Fibroblast of skin of right biceps (primary cell): ENCODE measurements at regions not wholly inside any gene's neighbourhood (a gene's known extent, or its start where the extent isn't known, plus 50 kb on each side); places are given as distances from the start of the nearest gene placed in this dataset.

Experiments used
- DNase-seq: peaks from one replicate; pipeline ENCODE4 v3.0.0-alpha.2; 2013

DNA sequence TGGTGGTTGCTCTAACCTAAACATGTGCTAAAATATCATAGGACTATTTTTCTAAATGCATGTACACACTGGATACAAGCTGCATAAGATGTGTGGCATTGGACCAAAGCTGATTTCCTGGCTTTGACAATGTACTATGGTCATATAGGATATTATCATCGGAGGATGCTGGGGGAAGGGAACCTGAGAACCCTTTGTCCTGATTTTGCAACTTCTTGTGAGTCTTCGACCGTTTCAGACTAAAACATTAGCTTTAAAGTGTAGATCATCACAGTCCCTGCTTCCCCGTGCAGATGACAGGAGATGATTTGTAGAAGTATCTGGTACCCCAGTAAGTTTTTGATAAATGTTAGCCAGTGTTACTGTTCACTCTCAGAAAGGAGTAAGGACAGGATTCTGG lies 554.7 kb downstream of the MIAT start:
- peak; percentile 73 for DNase-seq

DNA sequence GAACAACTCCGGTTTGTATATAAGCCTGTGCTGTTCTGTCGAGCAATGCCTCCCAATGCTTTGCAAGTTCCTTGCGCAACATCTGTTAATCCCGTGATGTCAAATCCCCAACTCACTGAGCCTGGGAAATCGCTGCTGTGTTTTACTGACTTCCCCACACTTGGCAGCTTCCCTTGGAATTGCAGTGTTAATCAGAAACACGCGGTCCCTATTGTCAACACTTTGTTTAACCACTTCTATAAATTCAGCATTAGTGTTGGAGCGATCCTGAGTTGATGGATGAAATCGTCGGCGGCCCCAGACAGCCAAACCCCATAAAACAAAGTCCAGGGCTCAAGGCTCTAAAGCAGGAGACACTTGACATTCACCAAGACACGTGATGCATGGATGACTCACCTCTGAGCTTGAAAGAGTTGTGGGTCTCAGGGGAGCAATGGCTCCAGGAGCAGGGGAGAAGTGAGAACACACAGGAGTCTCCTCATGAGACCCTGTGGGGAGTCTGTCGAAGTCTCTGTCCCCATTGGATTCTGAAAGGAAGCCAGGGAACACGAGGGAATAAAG lies 555.3 kb downstream of the MIAT start:
- DNase-seq = peak; percentile 100

- DNase-seq = peak; percentile 83
These were observed 555.9 kb downstream of the MIAT start for GRCh38 chr22:27213294-27213693.

DNA sequence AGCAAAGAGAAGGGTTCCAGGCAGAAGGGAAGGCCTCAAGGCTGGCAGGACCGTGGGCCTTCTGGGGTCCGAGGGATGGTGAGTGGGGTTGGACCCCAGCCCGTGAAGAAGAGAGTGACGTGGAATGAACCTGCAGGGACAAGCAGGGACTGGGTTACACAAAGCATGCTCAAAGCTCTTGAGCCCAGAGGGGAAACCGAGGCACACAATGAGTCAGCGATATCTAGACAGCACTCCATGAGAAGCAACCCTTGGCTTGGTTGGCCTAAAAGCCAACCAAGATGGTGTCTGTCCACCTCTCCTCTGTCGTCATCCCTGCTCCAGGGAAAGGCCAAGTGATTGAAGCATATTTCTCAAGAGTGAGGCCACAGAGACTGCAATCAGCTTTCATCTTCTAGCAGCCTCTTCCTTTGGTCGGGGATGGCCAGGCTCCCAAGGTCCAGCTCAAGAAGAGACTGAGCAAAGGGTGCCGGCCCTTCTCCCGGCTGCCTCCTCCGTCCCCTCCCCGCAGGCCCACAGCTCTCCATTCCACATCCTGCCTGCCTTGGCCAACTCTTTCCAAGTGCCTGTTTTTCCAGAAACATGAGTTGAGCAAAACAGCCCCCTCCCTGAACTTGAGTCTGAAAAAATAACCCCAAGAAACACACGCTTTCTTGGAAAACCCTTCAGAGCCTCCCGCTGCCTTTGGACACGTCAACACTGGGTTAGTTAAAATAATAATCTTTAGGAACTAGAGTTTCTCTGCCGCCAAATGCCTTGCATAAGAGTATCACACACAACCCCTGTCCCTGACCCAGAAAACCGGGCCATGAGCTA lies 556.6 kb downstream of the MIAT start:
- DNase-seq = peak; percentile 87

GRCh38 chr22:27214691-27215090 lies 557.3 kb downstream of the MIAT start:
- DNase-seq = no peak

DNA sequence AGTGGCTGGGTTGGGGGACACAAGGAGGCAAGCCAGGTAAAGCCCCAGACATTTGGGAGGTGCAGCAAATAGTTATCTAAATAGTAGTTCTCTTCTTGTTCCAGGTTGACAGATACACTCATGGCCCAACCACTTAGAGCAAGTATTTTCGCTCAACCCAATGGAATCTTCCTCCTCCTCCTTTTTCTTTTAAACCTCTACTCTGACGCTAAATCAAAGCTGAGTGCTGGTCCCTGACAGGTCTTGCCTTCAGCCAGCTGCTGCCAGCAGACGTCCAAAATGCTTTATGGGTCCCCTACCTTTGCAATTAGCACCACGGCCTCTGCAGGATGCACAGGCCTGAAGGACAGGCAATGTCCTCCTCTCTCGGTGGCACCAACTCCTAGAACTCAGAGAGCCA lies 558.5 kb downstream of the MIAT start:
- DNase-seq = peak; percentile 67

- DNase-seq = no peak
These were observed 559.1 kb downstream of the MIAT start for GRCh38 chr22:27216444-27216843.

- no peak for DNase-seq
These were observed 559.8 kb downstream of the MIAT start for GRCh38 chr22:27217154-27217553.

DNA sequence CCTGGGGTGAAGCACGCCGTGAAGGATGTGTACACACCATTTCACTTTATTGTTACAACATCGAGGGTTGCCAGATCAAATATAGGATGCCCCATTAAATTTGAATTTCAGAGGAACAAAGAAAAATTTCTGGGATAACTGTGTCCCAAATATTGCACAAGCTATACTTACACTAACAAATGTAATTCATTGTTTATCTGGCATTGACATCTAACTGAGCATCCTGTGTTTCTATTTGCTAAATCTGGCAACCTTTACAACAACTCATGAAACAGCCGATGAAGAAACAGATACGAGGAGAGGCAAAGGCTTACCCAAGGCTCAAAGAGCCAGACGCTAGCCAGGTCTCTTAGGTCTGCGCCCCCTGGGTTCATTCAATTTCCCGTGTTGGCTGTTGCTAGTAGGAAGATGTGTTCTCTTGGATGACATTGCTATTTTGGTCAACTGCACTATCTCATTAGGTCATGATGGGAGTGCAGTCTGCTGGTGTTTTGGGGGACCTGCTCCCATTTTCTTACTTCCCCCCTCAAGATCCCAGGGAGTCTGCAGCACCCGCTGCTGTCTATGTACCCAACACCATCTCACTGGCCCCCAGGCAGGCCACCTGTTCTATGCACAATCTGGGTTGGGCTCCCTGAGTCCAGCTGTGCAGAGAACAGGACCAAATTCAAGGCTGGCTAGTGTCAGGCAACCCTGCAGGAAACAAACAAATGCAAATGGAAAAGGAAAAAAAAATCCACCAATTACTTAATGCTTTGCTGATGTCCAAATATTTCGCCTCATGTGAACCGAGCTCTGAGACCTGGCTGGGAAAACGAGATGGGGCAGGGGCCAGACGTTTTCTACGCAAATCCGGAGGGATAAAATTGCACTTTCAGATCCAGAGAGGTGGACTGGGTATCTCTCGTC lies 560.9 kb downstream of the MIAT start:
- no peak for DNase-seq

DNA sequence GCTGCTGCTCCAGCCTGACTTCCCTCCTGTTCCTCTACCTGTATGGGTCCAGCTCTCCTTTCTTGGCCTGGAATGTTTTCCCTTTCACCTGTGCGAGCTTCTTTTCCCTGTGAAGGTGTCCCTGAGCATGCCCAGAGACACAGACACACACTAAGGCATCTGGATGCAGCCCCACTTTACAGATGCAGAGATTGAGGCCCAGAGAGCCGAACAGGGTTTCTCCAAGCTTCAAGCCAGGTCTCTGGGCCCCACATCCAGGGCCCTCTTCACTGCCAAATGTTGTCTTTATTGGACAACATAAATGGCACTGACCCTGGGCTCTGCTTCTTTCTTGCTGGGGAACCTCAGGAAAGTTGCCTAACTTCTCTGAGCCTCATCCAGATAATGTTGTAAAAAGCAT lies 561.6 kb downstream of the MIAT start:
- DNase-seq = no peak

DNA sequence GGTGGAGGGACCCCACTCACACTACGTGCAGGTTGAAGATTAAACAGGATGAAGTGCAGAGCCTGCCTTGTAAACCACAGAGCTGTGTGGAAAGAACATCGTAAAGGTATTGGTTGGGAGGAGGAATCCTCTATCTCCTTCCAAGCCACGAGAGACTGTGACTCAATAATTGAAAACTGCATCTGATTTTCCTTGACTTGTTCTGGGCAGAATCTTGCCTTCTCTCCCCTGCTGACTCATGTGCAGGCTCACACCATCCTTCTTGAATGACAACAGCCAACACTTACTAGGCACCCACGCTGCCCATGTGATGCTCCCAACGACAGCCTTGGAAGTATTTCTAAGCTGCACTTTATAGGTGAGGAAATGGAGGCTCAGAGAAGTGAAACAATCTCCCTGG lies 563.0 kb downstream of the MIAT start:
- peak; percentile 96 for DNase-seq

DNA sequence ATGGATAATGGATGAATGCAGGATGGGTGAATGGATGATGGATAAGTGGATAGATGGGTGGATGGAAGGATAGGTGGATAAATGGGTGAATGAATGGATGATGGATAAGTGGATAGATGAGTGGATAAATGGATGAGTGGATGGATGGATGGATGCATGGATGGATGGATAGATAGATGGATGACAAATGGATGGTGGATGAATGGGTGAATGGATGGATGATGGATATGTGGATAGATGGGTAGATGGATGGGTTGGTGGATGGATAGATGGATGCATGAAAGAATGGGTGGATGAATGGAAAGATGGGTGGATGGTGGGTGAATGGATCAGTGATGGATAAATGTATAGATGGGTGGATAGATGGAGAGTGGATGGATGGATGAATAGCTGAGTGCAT lies 564.8 kb downstream of the MIAT start:
- DNase-seq = no peak

- DNase-seq = peak; percentile 99
These were observed 566.2 kb downstream of the MIAT start for GRCh38 chr22:27223317-27224177.

DNA sequence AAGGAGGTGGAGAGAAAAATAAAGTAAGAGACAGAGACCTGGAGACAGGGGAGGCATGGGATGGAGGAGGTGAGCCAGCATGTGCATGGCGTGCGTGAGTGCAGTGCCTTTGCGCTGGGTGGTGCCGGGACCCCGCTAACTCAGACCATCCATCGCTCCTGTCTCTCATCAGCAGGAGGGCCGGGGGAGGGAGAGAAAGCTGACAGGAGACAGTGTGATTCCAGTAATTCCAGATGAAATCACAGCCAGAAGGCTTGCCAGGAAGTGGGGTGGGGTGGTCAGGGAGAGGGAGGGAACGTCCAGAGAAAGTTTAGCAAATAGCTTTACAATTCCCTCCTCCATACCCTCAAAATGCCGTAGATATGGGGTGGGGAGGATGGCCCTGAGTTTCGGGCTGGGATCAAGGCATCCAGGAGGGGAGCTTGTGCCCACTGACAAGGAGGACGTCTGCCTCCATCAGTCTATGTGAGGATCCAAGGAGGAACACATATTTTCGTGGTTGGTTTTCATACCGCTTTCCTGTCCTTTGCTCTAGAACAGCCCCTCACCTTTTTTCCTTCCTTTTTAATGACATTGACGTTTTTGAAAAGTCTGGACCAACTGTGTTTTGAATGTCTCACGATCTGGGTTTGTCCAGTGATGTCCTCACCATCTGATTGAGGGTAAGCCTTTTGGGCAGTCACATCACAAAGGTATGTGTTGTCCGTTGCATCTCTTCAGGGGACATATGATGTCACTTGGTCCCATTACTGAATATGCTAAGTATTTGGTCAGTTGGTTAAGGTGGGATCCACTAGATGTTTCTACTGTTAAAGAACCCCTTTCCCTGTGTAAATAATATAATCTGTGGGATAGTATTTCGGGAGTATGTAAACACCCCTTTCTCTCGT lies 567.3 kb downstream of the MIAT start:
- DNase-seq = peak; percentile 99

DNA sequence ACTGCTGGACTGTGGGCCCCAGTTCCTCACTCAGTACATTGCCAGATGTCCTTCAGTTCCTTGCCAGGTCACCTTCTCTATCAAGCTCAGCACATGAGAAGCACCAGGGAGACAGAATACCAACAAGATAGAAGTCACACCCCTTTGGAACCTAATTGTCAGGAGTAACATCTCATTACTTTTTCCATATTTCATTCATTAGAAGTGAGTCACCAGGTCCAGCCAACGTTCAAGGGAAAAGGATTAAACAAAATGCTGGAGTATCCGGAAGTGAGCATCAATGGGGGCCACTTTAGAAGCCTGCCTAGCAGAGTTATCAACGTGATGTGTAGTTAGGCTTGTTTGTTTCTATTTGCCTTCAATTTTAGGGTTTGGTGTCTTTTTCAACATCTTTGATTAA lies 569.3 kb downstream of the MIAT start:
- peak; percentile 86 for DNase-seq

- DNase-seq = no peak
These were observed 571.4 kb downstream of the MIAT start for GRCh38 chr22:27228771-27229170.

- DNase-seq = no peak
These were observed 571.4 kb downstream of the MN1 start for GRCh38 chr22:27230189-27230588.

- DNase-seq = no peak
These were observed 570.3 kb downstream of the MN1 start for GRCh38 chr22:27231266-27231665.

- no peak for DNase-seq
These were observed 569.5 kb downstream of the MN1 start for GRCh38 chr22:27232077-27232476.

- no peak for DNase-seq
These were observed 564.3 kb downstream of the MN1 start for GRCh38 chr22:27237080-27237741.

DNA sequence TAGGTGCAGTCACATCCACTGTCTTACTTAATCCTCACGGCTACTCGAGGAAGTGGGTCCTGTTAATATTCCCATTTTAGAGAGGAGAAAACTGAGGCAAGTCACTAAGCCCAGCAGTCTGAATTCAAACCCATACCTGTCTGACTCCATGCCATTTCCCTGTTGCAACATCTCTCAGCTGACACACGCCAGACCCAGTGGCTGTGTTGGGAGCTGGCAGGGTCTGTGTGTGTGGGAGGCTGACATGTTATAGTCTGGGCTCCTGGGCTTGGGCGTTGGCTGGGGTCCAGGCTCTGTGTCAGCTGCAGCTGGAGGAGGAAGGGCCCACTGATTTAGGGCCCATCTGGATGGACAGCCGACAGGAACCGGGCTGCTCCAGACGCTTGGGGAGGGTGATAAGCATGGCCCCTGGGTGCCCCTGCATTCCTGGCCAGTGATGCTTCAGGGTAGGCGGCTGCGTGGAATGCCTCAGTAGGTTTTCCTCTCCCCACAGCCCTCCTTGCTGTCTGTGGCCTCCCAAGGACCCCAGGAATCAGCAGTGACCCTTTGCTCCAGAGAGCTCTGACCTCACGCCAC lies 562.5 kb downstream of the MN1 start:
- peak; percentile 100 for DNase-seq
